Common myeloid progenitor, CD34-positive (primary cell): ENCODE measurements at regions not wholly inside any gene's neighbourhood (a gene's known extent, or its start where the extent isn't known, plus 50 kb on each side); places are given as distances from the start of the nearest gene placed in this dataset.
A peak's percentile ranks its signal among the peaks of the same experiment; 100 is the strongest.

Source experiments
- CTCF ChIA-PET: fragments of 350-600 bp; sonication (Branson Sonifier 250); formaldehyde crosslinking; loops from one replicate; lab custom pipeline; 2021; ENCODE audit warnings: antibody characterized with exemption; lab: Charles Lee
- POLR2A ChIA-PET: fragments of 350-600 bp; sonication (Branson Sonifier 250); formaldehyde crosslinking; loops from one replicate; lab custom pipeline; 2021; ENCODE audit warnings: antibody characterized with exemption; lab: Charles Lee
- DNase-seq, 3 donors: peaks; one replicate each; pipeline versions ENCODE4 v3.0.0 to v3.0.0-alpha.2; 2013
- H3K27ac ChIP-seq, 2 experiments: 1 replicate in 1 of 2; 2 replicates in 1 of 2; pipeline ENCODE4 v1.7.0; 2013; ENCODE audit warnings: inconsistent platforms in 2 of 2, low read length in 2 of 2, mild to moderate bottlenecking in 2 of 2, low read depth in 1 of 2, moderate library complexity in 1 of 2; ENCODE audit not compliant: severe bottlenecking in 2 of 2, insufficient read depth in 1 of 2, poor library complexity in 1 of 2
- H3K27me3 ChIP-seq, 5 experiments: replicated peaks in 2 of 5; 1 replicate in 3 of 5; 2 replicates in 2 of 5; pipeline versions ENCODE4 v1.6.1 to v1.7.0; 2013; ENCODE audit warnings: low read length in 4 of 5, mild to moderate bottlenecking in 2 of 5, moderate library complexity in 2 of 5, inconsistent platforms in 1 of 5; ENCODE audit not compliant: insufficient read depth in 5 of 5, control insufficient read depth in 4 of 5
- H3K36me3 ChIP-seq, 4 experiments: 1 replicate in 2 of 4; 2 replicates in 2 of 4; pipeline versions ENCODE4 v1.6.1 to v1.7.0; 2013; ENCODE audit warnings: low read length in 3 of 4, control low read depth in 1 of 4, mild to moderate bottlenecking in 1 of 4; ENCODE audit not compliant: control insufficient read depth in 4 of 4, insufficient read depth in 4 of 4
- H3K4me1 ChIP-seq, 4 experiments: 1 replicate in 3 of 4; 2 replicates in 1 of 4; pipeline versions ENCODE4 v1.6.1 to v1.7.1; 2013; ENCODE audit warnings: low read length in 3 of 4, mild to moderate bottlenecking in 3 of 4, control low read depth in 1 of 4, inconsistent platforms in 1 of 4, moderate library complexity in 1 of 4; ENCODE audit not compliant: control insufficient read depth in 4 of 4, insufficient read depth in 4 of 4; ENCODE audit errors: control extremely low read depth in 1 of 4
- H3K4me3 ChIP-seq, 7 experiments: 1 replicate in 4 of 7; 2 replicates in 3 of 7; pipeline versions ENCODE4 v1.5.1 to v1.7.0; 2013; ENCODE audit warnings: mild to moderate bottlenecking in 7 of 7, low read length in 6 of 7, moderate library complexity in 6 of 7, inconsistent platforms in 2 of 7, low read depth in 2 of 7, control low read depth in 1 of 7; ENCODE audit not compliant: insufficient read depth in 4 of 7, control insufficient read depth in 1 of 7; ENCODE audit errors: extremely low read depth in 1 of 7
- H3K9me3 ChIP-seq, 5 experiments: 1 replicate in 4 of 5; 2 replicates in 1 of 5; pipeline versions ENCODE4 v1.6.1 to v1.7.1; 2013; ENCODE audit warnings: low read length in 4 of 5, mild to moderate bottlenecking in 2 of 5, inconsistent platforms in 1 of 5, low read depth in 1 of 5, moderate library complexity in 1 of 5; ENCODE audit not compliant: control insufficient read depth in 4 of 5, insufficient read depth in 2 of 5; ENCODE audit errors: control extremely low read depth in 1 of 5
- WGBS: methylation state at CpG from one replicate; pipeline ENCODE4 v1.1.5; 2013; ENCODE audit not compliant: insufficient coverage; 5-methylcytosine and 5-hydroxymethylcytosine counted together

- POLR2A ChIA-PET, result interaction anchor here (0.7 kb wide), 1 partner anchor 286 kb away, joined by 4 read pairs; no protein-coding TSS in a partner anchor
- CTCF ChIA-PET, result no interaction called here
- WGBS, result 91% methylated on average over 2 of the region's 2 CpGs
- H3K9me3 ChIP-seq, result no peaks in the 10 kb centered on the region
- DNase-seq, result no peak
- no peak overlapping the region for H3K27ac ChIP-seq
- peaks cover 0 to 62% (median 12%) of the 10 kb centered on the region in 5 experiments for H3K27me3 ChIP-seq
- H3K36me3 ChIP-seq, result no peaks in the 10 kb centered on the region
- H3K4me1 ChIP-seq, result peaks cover 0 to 2% (median 0%) of the 10 kb centered on the region in 4 experiments
- no peak overlapping the region for H3K4me3 ChIP-seq
These were observed 84.4 kb upstream of the ID4 start for GRCh38 chr6:19752746-19753145.

DNA sequence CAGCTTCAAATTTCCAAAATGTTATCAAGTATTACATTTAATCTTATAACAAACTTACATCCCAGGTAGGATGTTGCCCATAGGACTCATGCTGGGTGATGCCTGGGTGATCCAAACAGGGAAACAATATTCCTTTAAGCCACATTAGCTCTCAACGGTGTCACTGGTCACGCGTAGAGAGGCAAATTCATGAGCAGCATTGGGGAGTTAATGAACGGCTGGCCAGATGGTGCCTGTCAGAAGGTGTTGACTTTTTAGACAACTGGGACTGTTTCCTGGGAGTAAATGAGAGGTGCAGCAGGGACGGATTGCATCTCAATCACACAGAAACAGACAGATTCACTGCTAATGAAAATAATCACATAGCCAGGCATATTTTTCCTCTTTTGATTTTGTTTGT lies 83.3 kb upstream of the ID4 start:
- Histone ChIP-seq H3K36me3 (no peaks in the 10 kb centered on the region), H3K27me3 (peaks cover 0 to 70% (median 14%) of the 10 kb centered on the region in 5 experiments), H3K27ac (no peak overlapping the region), H3K9me3 (no peaks in the 10 kb centered on the region), H3K4me3 (no peak overlapping the region), H3K4me1 (peaks cover 0 to 2% (median 0%) of the 10 kb centered on the region in 4 experiments)
- DNase-seq, result no peak
- WGBS, result no CpG with 5 or more reads among the region's 5 CpGs
- ChIA-PET CTCF (no interaction called here), POLR2A (no interaction called here)

- Histone ChIP-seq H3K4me3 (no peak overlapping the region), H3K9me3 (no peaks in the 10 kb centered on the region), H3K4me1 (peaks cover 0 to 2% (median 0%) of the 10 kb centered on the region in 4 experiments), H3K27me3 (peaks cover 0 to 66% (median 12%) of the 10 kb centered on the region in 5 experiments), H3K27ac (no peak overlapping the region), H3K36me3 (no peaks in the 10 kb centered on the region)
- no peak for DNase-seq
- CTCF ChIA-PET, result no interaction called here
- POLR2A ChIA-PET, result interaction anchor here (0.6 kb wide), 1 partner anchor 719 kb away, joined by 3 read pairs; no protein-coding TSS in a partner anchor
- WGBS, result 58% methylated on average over 2 of the region's 2 CpGs
These were observed 82.5 kb upstream of the ID4 start for GRCh38 chr6:19754686-19755085.

DNA sequence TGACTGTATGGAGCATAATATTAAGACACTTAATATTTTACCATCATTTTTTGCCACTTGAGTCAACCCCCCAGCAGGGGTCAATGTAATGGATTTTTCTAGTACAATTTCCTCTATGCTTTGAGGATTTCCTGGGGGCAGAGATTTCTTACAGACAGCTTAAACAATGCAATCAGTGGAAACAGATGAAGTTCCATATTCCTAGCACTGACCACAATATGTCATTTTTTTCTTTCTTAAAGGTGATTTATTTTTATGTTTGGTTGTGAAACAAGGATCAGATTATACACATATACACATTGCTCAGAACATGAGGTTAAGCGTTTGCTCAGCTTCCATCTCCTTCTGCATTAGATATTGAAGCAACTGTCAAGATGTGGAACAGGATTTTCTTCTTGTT lies 82.0 kb upstream of the ID4 start:
- no CpG with 5 or more reads among the region's 1 CpG for WGBS
- Histone ChIP-seq H3K4me3 (no peak overlapping the region), H3K36me3 (no peaks in the 10 kb centered on the region), H3K27ac (no peak overlapping the region), H3K4me1 (peaks cover 0 to 2% (median 0%) of the 10 kb centered on the region in 4 experiments), H3K9me3 (no peaks in the 10 kb centered on the region), H3K27me3 (peaks cover 0 to 62% (median 12%) of the 10 kb centered on the region in 5 experiments)
- ChIA-PET CTCF (no interaction called here), POLR2A (interaction anchor here (0.6 kb wide), 1 partner anchor 719 kb away, joined by 3 read pairs; no protein-coding TSS in a partner anchor)
- DNase-seq, result peak; percentile 14 to 68 (median 38)

DNA sequence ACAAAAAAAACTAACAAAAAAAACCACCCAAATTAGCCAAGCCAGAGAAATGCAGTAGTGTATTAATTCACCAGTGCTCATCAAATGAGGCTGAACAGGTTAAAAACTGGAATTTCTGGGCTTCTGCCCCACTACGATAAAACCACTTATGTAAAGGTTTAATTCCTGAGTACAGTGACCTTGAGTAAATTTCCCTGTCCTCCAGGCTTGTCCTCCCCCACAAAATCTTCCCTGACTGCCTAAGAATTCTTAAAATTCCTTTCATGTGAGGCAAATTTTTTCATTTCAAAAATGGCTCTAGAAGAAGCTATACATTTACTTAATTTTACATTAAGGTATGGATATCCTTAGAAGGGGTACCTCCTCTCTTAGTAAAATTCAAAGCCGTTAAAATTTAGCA lies 80.1 kb upstream of the ID4 start:
- H3K4me3 ChIP-seq, result no peak overlapping the region
- 82% methylated on average over 1 of the region's 2 CpGs for WGBS
- ChIA-PET POLR2A (no interaction called here), CTCF (no interaction called here)
- no peak overlapping the region for H3K27ac ChIP-seq
- DNase-seq, result no peak
- H3K27me3 ChIP-seq, result peaks cover 0 to 52% (median 15%) of the 10 kb centered on the region in 5 experiments
- no peaks in the 10 kb centered on the region for H3K9me3 ChIP-seq
- H3K4me1 ChIP-seq, result peaks cover 0 to 2% (median 0%) of the 10 kb centered on the region in 4 experiments
- H3K36me3 ChIP-seq, result no peaks in the 10 kb centered on the region

GRCh38 chr6:19759117-19759880 lies 77.9 kb upstream of the ID4 start:
- peaks cover 0 to 2% (median 0%) of the 10 kb centered on the region in 4 experiments for H3K4me1 ChIP-seq
- POLR2A ChIA-PET, result no interaction called here

GRCh38 chr6:19761121-19761520 lies 76.0 kb upstream of the ID4 start:
- no peak overlapping the region for H3K4me3 ChIP-seq
- POLR2A ChIA-PET, result no interaction called here
- no peaks in the 10 kb centered on the region for H3K36me3 ChIP-seq
- no peak overlapping the region for H3K27ac ChIP-seq
- H3K9me3 ChIP-seq, result no peaks in the 10 kb centered on the region
- no peaks in the 10 kb centered on the region for H3K4me1 ChIP-seq
- CTCF ChIA-PET, result no interaction called here
- no CpG with 5 or more reads among the region's 1 CpG for WGBS
- peaks cover 0 to 29% (median 5%) of the 10 kb centered on the region in 5 experiments for H3K27me3 ChIP-seq
- no peak for DNase-seq

More at GRCh38 chr6:19759117-19759880, 77.9 kb upstream of the ID4 start:
- Histone ChIP-seq H3K27me3 (peaks cover 0 to 37% (median 8%) of the 10 kb centered on the region in 5 experiments), H3K4me3 (no peak overlapping the region), H3K27ac (no peak overlapping the region), H3K9me3 (no peaks in the 10 kb centered on the region), H3K36me3 (no peaks in the 10 kb centered on the region)
- DNase-seq, result no peak
- CTCF ChIA-PET, result no interaction called here
- no CpG with 5 or more reads among the region's 3 CpGs for WGBS
